Progenitor cell of endocrine pancreas (in vitro differentiated cells): ENCODE measurements at regions not wholly inside any gene's neighbourhood (a gene's known extent, or its start where the extent isn't known, plus 50 kb on each side); places are given as distances from the start of the nearest gene placed in this dataset.

ENCODE experiments used
- DNase-seq: peaks from one replicate; pipeline ENCODE4 v3.0.0; 2021; ENCODE audit warnings: low spot score; ENCODE audit not compliant: unreplicated experiment
- H3K27ac Mint-ChIP-seq: 2 replicates; pipeline ENCODE4 v1.8.0; 2021; ENCODE audit warnings: mild to moderate bottlenecking, moderate library complexity, mixed read lengths
- H3K27me3 Mint-ChIP-seq: 2 replicates; pipeline ENCODE4 v1.8.0; 2021; ENCODE audit warnings: mixed read lengths
- H3K36me3 Mint-ChIP-seq: 2 replicates; pipeline ENCODE4 v1.8.0; 2022; ENCODE audit warnings: mixed read lengths; ENCODE audit not compliant: insufficient read depth
- H3K4me1 Mint-ChIP-seq: 2 replicates; pipeline ENCODE4 v1.8.0; 2021; ENCODE audit warnings: low read depth, mixed read lengths
- H3K4me3 Mint-ChIP-seq: 2 replicates; pipeline ENCODE4 v1.8.0; 2021; ENCODE audit warnings: low read depth, mild to moderate bottlenecking, moderate library complexity, mixed read lengths
- H3K9me3 Mint-ChIP-seq: 2 replicates; pipeline ENCODE4 v1.8.0; 2021; ENCODE audit warnings: low read depth, mixed read lengths
- CTCF ChIP-seq: fragments of 200-600 bp; sonication (generic); IDR thresholded peaks from one replicate; pipeline ENCODE4 v1.5.0; 2021; ENCODE audit warnings: antibody characterized with exemption, mild to moderate bottlenecking; ENCODE audit not compliant: unreplicated experiment

DNA sequence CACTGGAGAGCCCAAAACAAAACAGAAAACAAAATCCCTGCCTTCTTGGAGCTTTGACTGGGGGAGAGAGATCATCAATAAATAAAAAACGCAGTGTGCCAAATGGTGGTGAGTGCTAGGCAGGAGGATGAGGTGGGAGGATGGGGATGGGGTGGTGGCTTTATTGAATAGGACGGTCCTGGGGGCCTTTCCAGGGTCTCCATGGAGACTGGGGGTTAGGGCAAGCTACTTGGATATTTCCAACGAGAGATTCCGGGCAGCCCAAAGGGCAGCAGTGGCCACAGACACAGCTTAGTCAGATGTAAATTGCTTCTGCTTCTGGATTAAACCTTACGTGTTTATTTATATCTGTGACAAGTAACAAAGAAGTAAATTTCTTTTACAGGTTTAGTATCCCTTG lies 700.1 kb downstream of the QKI start:
- TF ChIP-seq CTCF, result no peak
- Mint-ChIP-seq H3K9me3 (peaks cover 3% of the 10 kb centered on the region), H3K4me3 (no peak overlapping the region), H3K36me3 (no peaks in the 10 kb centered on the region), H3K27ac (no peak overlapping the region), H3K4me1 (peaks cover 8% of the 10 kb centered on the region), H3K27me3 (no peaks in the 10 kb centered on the region)
- no peak for DNase-seq

DNA sequence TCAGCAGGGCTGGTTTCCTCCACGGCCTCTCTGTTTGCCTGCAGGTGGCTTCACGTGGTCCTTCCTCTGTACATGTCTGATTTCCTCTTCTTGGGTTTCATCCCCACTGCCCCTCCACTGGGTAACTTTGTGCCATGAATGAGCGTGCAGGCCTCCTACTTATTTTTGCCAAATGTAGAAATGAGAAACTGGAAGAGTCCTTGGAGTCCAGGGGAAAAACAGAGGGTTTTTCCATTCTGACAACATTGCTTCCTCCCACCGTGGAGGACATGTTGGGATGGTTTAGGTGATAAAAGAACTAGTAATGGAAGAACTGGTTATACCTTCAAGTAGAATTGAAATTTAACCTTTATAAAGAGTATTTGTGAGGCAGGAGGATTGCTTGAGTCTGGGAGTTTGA lies 699.5 kb downstream of the QKI start:
- no peak for TF ChIP-seq CTCF

GRCh38 chr6:164113637-164114036 lies 699.1 kb downstream of the QKI start:
- no peaks in the 10 kb centered on the region for H3K36me3 Mint-ChIP-seq
- H3K4me1 Mint-ChIP-seq, result peaks cover 8% of the 10 kb centered on the region
- H3K9me3 Mint-ChIP-seq, result peaks cover 3% of the 10 kb centered on the region
- DNase-seq, result no peak
- no peak overlapping the region for H3K27ac Mint-ChIP-seq
- no peak overlapping the region for H3K4me3 Mint-ChIP-seq
- H3K27me3 Mint-ChIP-seq, result peaks cover 3% of the 10 kb centered on the region
- TF ChIP-seq CTCF, result no peak

More for the DNA sequence above, 699.5 kb downstream of the QKI start:
- Mint-ChIP-seq H3K4me3 (no peak overlapping the region), H3K36me3 (no peaks in the 10 kb centered on the region), H3K9me3 (peaks cover 3% of the 10 kb centered on the region), H3K27ac (no peak overlapping the region), H3K27me3 (peaks cover 3% of the 10 kb centered on the region), H3K4me1 (peaks cover 8% of the 10 kb centered on the region)
- no peak for DNase-seq

DNA sequence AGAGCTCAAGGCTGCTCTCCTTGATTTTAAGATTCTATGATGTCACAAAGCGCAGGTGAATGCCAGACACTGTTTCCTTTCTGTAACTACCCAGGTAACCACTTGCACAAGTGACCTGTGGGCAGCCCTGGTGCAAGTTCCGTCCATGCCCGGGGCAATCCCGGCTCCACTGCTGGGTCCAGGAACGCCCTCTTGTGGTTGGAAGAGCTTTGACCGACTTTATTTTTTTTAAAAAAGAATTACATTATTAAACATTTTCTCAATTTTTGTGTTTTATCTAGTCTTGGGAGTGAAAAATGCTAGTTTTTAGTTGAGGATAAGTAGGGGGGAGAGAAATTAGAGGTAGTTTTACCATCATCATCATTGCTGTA lies 695.2 kb downstream of the QKI start:
- Mint-ChIP-seq H3K27me3 (peaks cover 15% of the 10 kb centered on the region), H3K9me3 (peaks cover 3% of the 10 kb centered on the region), H3K27ac (no peak overlapping the region), H3K4me1 (peaks cover 7% of the 10 kb centered on the region), H3K4me3 (no peak overlapping the region), H3K36me3 (no peaks in the 10 kb centered on the region)
- no peak for DNase-seq
- peak; percentile 57 for TF ChIP-seq CTCF

DNA sequence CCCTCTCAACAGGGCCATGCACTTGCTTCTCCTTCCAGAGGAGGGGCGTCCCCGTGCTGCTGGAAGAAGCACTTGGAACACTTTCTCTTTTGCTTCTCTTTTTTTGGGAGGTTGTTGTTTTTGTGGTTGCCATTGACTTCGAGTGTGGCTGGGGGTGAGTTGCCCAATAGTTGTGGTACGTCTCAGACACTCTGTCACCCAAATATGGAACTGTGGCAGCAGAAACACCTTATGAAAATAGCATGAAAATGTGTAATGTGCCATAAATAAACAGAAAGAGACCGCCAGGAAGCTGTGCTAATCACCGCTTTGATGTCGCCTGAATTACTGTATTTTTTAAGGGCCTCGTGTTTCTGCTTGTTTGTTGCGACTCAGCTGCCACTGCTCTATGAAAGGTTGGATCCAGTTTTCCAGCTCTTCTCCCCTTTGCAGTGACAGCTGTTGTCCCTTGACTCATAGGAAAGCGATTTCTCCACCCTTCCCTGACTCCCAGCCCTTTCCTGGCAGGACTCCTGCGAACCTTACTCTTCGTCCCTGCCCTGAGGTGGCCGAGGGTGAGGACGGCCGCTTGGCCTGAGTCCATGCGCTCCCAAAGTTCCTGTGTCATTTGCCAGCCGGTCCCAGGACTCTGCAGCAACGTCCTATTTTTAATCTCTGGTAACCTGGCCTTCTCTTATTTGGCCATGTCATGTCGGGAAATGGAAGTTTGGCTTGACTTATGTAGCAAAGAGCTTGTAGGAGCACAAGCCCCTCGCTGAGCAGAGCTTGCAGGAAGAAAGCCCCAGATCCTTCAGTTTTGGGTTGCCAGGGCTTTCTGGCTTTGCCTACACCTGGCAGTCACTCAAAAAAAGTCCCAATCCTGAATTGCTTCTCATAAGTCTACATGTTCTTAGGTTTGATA lies 694.6 kb downstream of the QKI start:
- no peak overlapping the region for H3K4me3 Mint-ChIP-seq
- H3K27me3 Mint-ChIP-seq, result peaks cover 15% of the 10 kb centered on the region
- no peak overlapping the region for H3K27ac Mint-ChIP-seq
- no peak for TF ChIP-seq CTCF
- H3K9me3 Mint-ChIP-seq, result peaks cover 3% of the 10 kb centered on the region
- no peak for DNase-seq
- no peaks in the 10 kb centered on the region for H3K36me3 Mint-ChIP-seq
- peaks cover 7% of the 10 kb centered on the region for H3K4me1 Mint-ChIP-seq
